Astrocyte of the cerebellum (primary cell): ENCODE measurements at regions not wholly inside any gene's neighbourhood (a gene's known extent, or its start where the extent isn't known, plus 50 kb on each side); places are given as distances from the start of the nearest gene placed in this dataset.
A peak's percentile ranks its signal among the peaks of the same experiment; 100 is the strongest.

Experiments used
- DNase-seq: peaks from one replicate; pipeline ENCODE4 v3.0.0-alpha.2; 2011; ENCODE audit warnings: low read depth
- H3K4me3 ChIP-seq: 2 replicates; pipeline ENCODE4 v1.5.1; 2011; ENCODE audit warnings: mild to moderate bottlenecking, low read depth, low read length, moderate library complexity
- CTCF ChIP-seq: IDR thresholded peaks from 2 replicates; pipeline ENCODE4 v1.5.1; 2012; ENCODE audit warnings: low read length, low read depth, moderate library complexity, mild to moderate bottlenecking; ENCODE audit errors: missing control alignments
- in situ Hi-C: cut with HindIII; loops from 2 replicates; pipeline ENCODE4 v1.10.0; 2017; ENCODE audit warnings: low sequenced_read_pairs

GRCh38 chr3:148379763-148380382 is 317.8 kb upstream of the AGTR1 start:
- peak; percentile 57 for TF ChIP-seq CTCF
- DNase-seq: peak; percentile 61
- H3K4me3 ChIP-seq: no peak overlapping the region
- in situ Hi-C loops: no loop called here

DNA sequence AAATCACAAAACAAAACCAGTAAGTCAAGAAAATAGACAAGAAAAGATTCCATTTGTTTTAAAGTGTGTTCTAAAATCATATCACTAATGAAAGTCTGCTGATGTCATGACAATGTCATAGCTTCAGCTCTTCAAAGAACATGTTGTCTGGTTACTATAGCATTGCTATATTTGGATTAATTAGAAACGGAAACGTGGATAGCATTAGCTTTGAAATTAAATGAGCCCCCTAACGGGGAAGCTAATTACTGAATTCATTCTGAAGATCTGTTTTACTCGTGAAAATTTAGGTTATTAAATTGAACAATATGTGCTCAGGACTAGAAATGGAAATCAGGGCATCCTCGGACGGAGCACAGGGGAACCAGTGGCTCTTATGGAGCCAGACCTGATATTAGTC is 316.7 kb upstream of the AGTR1 start:
- in situ Hi-C loops: no loop called here
- TF ChIP-seq CTCF: no peak
- DNase-seq: no peak
- H3K4me3 ChIP-seq: no peak overlapping the region

DNA sequence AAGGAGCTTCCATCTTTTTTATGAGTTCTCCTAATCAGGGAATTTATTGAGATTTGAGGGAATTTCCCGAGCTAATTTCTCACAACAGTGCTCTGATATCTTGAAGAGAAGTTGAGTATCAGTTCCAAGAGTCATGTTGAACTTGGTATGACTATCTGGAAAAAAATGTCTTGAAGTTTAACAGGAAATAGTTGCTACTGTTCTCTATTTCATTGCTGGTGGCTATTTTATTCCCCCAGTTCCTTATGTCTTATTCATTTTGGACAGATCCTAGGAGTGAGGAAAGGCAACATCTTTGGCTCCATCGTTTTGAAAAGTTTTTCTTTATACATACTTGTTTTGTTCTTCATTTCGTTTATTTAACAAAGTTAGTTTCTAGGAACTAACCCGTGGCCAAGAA is 307.8 kb upstream of the AGTR1 start:
- TF ChIP-seq CTCF: no peak
- in situ Hi-C loops: no loop called here
- no peak overlapping the region for H3K4me3 ChIP-seq
- no peak for DNase-seq

GRCh38 chr3:148395821-148396220 is 301.9 kb upstream of the AGTR1 start:
- in situ Hi-C loops: no loop called here
- H3K4me3 ChIP-seq: no peak overlapping the region
- DNase-seq: no peak
- TF ChIP-seq CTCF: no peak

DNA sequence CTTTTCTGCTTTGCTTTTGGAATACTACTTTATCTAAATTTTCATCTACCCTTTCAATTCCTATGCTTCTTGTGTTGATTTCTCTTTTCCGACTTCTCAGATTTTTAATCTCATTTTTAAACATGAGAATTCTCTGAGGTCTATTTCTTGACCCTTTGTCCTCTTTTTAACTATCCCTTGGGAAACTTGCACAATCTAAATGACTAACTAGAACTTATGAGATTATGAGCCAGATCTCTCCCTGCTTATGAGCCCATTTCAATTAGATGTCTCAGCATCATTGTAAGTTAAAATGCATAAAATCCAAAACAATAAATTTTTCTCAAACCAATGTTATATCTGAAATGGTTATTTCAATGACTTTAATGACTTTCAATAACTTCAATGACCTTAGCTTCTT is 296.9 kb upstream of the AGTR1 start:
- no peak for DNase-seq
- no peak overlapping the region for H3K4me3 ChIP-seq
- in situ Hi-C loops: no loop called here
- TF ChIP-seq CTCF: no peak

DNA sequence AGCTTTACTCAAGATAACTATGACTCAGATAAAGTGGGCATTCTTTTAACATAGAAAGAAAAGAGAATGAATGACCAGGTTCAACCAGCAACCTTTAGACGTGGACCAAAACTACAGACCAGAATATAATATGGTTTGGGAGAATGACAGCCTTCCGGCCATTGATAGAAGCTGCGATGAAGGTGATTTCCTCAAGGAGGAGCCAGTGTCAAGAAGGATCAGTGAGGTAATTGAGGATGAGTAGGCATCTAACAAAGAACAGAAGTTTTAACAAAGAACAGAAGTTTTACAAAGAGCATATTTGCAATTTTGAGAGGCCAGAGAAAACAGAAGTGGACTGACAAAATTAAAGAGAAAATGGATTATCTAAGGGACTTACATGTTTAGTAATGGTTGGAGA is 289.0 kb upstream of the AGTR1 start:
- no peak overlapping the region for H3K4me3 ChIP-seq
- TF ChIP-seq CTCF: no peak
- no peak for DNase-seq
- in situ Hi-C loops: no loop called here
